Gastroesophageal sphincter (tissue), 3 donors: ENCODE measurements at regions not wholly inside any gene's neighbourhood (a gene's known extent, or its start where the extent isn't known, plus 50 kb on each side); places are given as distances from the start of the nearest gene placed in this dataset.

Experiments used
- POLR2AphosphoS5 ChIP-seq: sonication (generic); formaldehyde crosslinking; IDR thresholded peaks from one replicate; pipeline ENCODE4 v1.6.1; 2017; ENCODE audit warnings: antibody characterized with exemption
- TF ChIP-seq, protein P1 (sequence below), 4 experiments: fragments of 200-600 bp in 2 of 4; fragments of 450-650 bp in 2 of 4; sonication (generic) in 1 of 4; IDR thresholded peaks; one replicate each; pipeline ENCODE4 v1.5.1; 2017 to 2019; ENCODE audit warnings: antibody characterized with exemption in 4 of 4, mild to moderate bottlenecking in 2 of 4, moderate library complexity in 2 of 4

DNA sequence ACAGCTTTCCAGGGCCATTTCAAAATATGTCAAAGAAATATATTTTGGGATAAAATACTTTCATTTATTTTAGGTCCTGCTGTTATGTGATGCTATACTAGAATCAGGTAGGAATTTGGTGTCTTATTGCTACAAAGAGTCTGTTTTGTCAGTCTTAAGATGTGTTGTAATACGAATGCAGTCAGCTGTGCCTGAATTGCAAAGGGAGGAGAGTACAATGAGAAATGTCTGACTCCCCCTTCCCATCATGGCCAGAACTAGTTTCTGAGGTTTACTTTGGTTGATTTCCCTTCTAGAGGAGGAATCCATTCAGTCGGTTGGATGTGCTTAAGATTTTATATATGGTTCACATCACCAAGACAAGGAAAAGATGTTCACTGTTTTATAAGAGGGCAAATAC, 75.7 kb upstream of the TNFSF18 start:
- TF ChIP-seq, protein P1, sequence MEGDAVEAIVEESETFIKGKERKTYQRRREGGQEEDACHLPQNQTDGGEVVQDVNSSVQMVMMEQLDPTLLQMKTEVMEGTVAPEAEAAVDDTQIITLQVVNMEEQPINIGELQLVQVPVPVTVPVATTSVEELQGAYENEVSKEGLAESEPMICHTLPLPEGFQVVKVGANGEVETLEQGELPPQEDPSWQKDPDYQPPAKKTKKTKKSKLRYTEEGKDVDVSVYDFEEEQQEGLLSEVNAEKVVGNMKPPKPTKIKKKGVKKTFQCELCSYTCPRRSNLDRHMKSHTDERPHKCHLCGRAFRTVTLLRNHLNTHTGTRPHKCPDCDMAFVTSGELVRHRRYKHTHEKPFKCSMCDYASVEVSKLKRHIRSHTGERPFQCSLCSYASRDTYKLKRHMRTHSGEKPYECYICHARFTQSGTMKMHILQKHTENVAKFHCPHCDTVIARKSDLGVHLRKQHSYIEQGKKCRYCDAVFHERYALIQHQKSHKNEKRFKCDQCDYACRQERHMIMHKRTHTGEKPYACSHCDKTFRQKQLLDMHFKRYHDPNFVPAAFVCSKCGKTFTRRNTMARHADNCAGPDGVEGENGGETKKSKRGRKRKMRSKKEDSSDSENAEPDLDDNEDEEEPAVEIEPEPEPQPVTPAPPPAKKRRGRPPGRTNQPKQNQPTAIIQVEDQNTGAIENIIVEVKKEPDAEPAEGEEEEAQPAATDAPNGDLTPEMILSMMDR (IDR thresholded peaks at IDR 0.05), result no peak
- no peak for TF ChIP-seq POLR2AphosphoS5
